HG03571 (cell line): ENCODE measurements at regions not wholly inside any gene's neighbourhood (a gene's known extent, or its start where the extent isn't known, plus 50 kb on each side); places are given as distances from the start of the nearest gene placed in this dataset.

Source experiments
- ATAC-seq: cut with Tn5 transposase; IDR thresholded peaks from one replicate; pipeline ENCODE4 v1.9.1; 2021; ENCODE audit not compliant: unreplicated experiment

DNA sequence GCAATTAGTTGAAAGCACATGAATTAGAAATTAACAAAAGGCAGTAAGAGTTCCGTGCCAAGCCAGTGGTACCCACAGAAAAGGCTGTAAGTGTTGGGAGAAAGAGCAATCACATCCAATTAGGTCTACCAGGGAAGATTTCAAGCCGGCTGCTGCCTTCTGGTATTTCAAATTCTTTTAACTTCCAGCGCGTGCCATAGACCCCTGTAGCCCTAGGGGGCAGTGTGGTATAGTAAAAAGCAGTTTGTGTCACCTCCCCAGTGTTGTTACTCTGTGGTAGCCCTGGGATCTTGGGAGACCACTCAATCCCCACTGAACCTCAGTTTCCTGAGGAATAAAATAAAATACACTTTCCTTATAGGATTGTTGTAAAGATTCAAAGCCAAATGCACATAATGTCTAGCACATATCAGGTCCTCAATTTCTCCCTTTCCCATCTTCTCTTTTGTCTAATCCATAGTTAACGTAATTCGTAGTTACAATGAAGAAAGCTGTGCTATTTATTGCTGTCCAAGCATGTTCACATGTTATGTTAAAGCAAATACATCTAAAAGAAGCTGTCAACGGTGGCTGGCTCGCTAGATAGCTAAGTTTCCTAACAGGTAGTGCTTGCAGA, 230.2 kb downstream of the TDRD3 start:
- ATAC-seq: no peak
